ENCODE measurements at regions not wholly inside any gene's neighbourhood (a gene's known extent, or its start where the extent isn't known, plus 50 kb on each side); places are given as distances from the start of the nearest gene placed in this dataset.
A peak's percentile ranks its signal among the peaks of the same experiment; 100 is the strongest.

DNA sequence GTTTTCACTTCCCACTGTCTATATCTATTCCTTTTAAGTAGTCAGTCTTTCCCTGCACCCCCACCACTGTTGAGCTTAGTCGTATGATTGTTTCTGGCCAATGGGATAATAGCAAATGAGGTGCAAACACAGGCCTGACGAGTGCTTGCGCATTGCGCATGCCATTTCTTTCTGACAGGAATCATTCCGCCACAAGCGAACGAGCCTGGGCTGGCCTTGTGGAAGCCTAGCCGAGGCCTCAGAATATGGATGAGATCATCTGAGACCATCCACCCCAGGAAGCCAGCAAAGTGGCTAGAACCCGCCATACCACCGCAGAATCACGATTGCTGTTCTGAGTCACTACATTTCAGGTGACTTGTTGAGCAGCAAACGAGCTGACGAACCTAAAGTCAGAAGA is 52.2 kb upstream of the PRL start:
- no peaks in the 10 kb centered on the region for H3K27me3 Mint-ChIP-seq (ENCODE audit: low read depth)
- peaks cover 44% of the 10 kb centered on the region for H3K4me1 Mint-ChIP-seq
- peak overlapping the region; percentile 40 for H3K27ac Mint-ChIP-seq
- TF ChIP-seq, protein P1, sequence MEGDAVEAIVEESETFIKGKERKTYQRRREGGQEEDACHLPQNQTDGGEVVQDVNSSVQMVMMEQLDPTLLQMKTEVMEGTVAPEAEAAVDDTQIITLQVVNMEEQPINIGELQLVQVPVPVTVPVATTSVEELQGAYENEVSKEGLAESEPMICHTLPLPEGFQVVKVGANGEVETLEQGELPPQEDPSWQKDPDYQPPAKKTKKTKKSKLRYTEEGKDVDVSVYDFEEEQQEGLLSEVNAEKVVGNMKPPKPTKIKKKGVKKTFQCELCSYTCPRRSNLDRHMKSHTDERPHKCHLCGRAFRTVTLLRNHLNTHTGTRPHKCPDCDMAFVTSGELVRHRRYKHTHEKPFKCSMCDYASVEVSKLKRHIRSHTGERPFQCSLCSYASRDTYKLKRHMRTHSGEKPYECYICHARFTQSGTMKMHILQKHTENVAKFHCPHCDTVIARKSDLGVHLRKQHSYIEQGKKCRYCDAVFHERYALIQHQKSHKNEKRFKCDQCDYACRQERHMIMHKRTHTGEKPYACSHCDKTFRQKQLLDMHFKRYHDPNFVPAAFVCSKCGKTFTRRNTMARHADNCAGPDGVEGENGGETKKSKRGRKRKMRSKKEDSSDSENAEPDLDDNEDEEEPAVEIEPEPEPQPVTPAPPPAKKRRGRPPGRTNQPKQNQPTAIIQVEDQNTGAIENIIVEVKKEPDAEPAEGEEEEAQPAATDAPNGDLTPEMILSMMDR (IDR thresholded peaks at IDR 0.05; ENCODE audit: unreplicated experiment): no peak
- peaks cover 10% of the 10 kb centered on the region for H3K9me3 Mint-ChIP-seq
- H3K36me3 Mint-ChIP-seq: peaks cover 1% of the 10 kb centered on the region
- H3K4me3 Mint-ChIP-seq: no peak overlapping the region
- DNase-seq (ENCODE audit: low spot score in 2 of 2, unreplicated experiment in 2 of 2): no peak

DNA sequence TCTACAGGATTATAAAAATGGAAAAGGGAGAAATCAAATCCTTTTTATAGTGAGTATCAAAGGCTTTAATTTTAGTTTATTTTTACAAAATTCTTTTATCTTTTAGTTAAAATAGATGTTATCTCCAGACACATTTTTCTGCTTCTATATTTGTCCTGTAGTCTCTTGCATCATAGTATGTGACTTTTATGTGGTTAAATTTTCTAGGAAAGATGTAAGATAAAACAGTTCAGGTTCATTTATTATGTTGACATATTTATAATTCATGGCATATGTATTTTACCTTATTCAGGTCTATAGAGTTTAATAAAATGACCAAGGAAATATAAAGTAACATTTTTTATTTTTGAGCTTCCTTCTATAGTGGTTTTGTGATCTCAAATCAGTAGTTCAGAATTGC is 52.7 kb upstream of the PRL start:
- TF ChIP-seq, protein P1 (IDR thresholded peaks at IDR 0.05; ENCODE audit: unreplicated experiment): no peak
- DNase-seq (ENCODE audit: low spot score in 2 of 2, unreplicated experiment in 2 of 2): no peak
- H3K4me3 Mint-ChIP-seq: no peak overlapping the region
- peaks cover 44% of the 10 kb centered on the region for H3K4me1 Mint-ChIP-seq
- peak overlapping the region; percentile 82 for H3K27ac Mint-ChIP-seq
- no peaks in the 10 kb centered on the region for H3K27me3 Mint-ChIP-seq (ENCODE audit: low read depth)
- H3K36me3 Mint-ChIP-seq: peaks cover 1% of the 10 kb centered on the region
- peaks cover 9% of the 10 kb centered on the region for H3K9me3 Mint-ChIP-seq

DNA sequence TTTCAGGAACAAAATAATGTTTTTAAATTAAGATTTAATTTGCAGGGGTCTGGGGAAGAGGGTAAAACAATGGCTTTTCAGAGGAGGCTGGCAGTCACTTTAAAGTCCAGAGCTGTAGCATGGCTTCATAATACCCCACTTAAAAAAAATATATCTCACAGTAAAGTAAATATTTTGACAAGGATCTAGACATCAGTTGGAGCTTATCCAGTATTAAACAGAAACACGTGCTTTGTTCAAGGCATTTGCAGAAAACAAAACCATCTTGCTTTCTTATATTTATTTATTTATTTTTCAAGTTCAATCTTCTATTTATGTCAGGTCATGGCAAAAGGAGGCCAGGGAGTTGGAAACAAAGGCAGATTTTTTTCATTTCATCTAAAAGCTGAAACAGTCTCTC is 53.3 kb upstream of the PRL start:
- no peak for DNase-seq (ENCODE audit: low spot score in 2 of 2, unreplicated experiment in 2 of 2)
- no peaks in the 10 kb centered on the region for H3K27me3 Mint-ChIP-seq (ENCODE audit: low read depth)
- H3K4me3 Mint-ChIP-seq: no peak overlapping the region
- H3K9me3 Mint-ChIP-seq: peaks cover 7% of the 10 kb centered on the region
- H3K27ac Mint-ChIP-seq: peak overlapping the region; percentile 82
- TF ChIP-seq, protein P1 (IDR thresholded peaks at IDR 0.05; ENCODE audit: unreplicated experiment): no peak
- H3K4me1 Mint-ChIP-seq: peaks cover 47% of the 10 kb centered on the region
- H3K36me3 Mint-ChIP-seq: peaks cover 1% of the 10 kb centered on the region

DNA sequence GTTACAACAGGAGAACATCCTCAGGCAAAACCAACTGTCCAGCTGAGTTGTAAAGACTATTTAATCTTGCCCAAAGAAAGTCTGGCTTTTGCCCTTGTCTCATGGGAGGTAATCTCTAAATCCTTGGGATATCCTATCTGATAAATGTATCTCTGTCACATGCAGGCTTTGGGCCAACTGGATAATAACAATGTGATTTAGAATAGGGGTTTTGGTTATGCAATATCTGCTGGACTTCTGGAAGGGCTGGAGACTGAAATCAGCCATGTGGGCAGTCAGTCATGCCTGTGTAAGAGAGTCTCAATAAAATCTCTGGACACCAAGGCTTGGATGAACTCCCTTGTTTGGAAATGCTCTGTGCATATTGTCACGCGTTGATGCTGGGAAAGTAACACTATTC is 56.3 kb upstream of the PRL start:
- TF ChIP-seq, protein P1 (IDR thresholded peaks at IDR 0.05; ENCODE audit: unreplicated experiment): no peak
- H3K36me3 Mint-ChIP-seq: peaks cover 1% of the 10 kb centered on the region
- H3K4me3 Mint-ChIP-seq: no peak overlapping the region
- peaks cover 52% of the 10 kb centered on the region for H3K4me1 Mint-ChIP-seq
- H3K9me3 Mint-ChIP-seq: peaks cover 7% of the 10 kb centered on the region
- H3K27me3 Mint-ChIP-seq (ENCODE audit: low read depth): no peaks in the 10 kb centered on the region
- H3K27ac Mint-ChIP-seq: peak overlapping the region; percentile 19
- no peak for DNase-seq (ENCODE audit: low spot score in 2 of 2, unreplicated experiment in 2 of 2)

DNA sequence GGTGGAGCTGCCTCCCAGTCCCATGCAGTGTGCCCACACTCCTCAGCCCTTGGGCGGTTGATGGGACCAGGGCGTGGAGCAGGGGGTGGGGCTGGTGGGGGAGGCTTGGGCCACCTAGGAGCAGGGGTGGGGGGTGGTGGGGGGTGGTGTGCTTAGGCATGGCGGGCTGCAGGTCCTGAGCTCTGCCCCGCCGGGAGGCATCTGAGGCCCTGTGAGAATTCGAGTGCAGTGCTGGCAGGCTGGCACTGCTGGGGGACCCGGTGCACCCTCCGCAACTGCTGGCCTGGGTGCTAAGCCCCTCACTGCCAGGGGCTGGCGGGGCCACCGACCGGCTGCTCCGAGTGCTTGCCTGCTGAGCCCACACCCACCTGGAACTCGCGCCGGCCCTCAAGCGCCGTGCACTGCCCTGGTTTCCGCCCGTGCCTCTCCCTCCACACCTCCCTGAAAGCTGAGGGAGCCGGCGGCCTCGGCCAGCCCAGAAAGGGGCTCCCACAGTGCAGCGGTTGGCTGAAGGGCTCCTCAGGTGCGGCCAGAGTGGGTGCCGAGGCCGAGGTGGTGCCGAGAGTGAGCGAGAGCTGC is 59.6 kb upstream of the PRL start:
- Mint-ChIP-seq H3K9me3 (peaks cover 12% of the 10 kb centered on the region), H3K4me1 (peaks cover 38% of the 10 kb centered on the region), H3K27me3 (ENCODE audit: low read depth) (no peaks in the 10 kb centered on the region), H3K4me3 (no peak overlapping the region), H3K27ac (no peak overlapping the region), H3K36me3 (no peaks in the 10 kb centered on the region)
- TF ChIP-seq, protein P1 (IDR thresholded peaks at IDR 0.05; ENCODE audit: unreplicated experiment): no peak
- DNase-seq (ENCODE audit: low spot score in 2 of 2, unreplicated experiment in 2 of 2): no peak

DNA sequence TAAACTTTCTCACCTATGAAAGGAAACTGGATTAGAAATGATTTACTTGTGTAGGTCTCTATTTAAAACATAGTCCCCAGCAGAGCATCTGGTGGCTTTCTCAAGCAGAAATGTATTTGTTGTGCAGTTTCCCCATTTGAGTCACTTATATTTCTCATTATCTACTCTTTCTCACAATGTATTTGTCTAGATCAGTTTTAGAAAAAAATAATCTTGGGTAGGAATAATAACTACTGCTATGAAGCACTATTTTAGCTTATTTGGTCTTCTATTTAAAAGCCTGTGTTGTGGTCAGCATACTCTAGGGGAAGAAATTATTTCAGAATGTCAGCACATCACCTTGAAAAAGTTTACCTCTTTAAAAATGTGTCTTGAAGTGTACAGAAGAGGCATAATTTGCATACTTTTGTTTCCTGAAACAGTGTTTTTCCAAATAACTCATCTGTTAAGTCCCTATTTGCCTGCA is 60.9 kb upstream of the PRL start:
- Mint-ChIP-seq H3K27me3 (ENCODE audit: low read depth) (no peaks in the 10 kb centered on the region), H3K4me3 (no peak overlapping the region), H3K27ac (peak overlapping the region; percentile 17), H3K4me1 (peaks cover 38% of the 10 kb centered on the region), H3K36me3 (peaks cover 3% of the 10 kb centered on the region), H3K9me3 (peaks cover 12% of the 10 kb centered on the region)
- no peak for DNase-seq (ENCODE audit: low spot score in 2 of 2, unreplicated experiment in 2 of 2)
- TF ChIP-seq, protein P1 (IDR thresholded peaks at IDR 0.05; ENCODE audit: unreplicated experiment): no peak
